KMS-11 (cell line): ENCODE measurements at regions not wholly inside any gene's neighbourhood (a gene's known extent, or its start where the extent isn't known, plus 50 kb on each side); places are given as distances from the start of the nearest gene placed in this dataset.

Experiments used
- H2AFZ ChIP-seq: fragments of 200-600 bp; sonication (generic); 2 replicates; pipeline ENCODE4 v1.6.1; 2016; ENCODE audit warnings: antibody characterized with exemption, mixed run types, low read depth
- H3K27ac ChIP-seq: fragments of 200-600 bp; sonication (generic); 2 replicates; pipeline ENCODE4 v1.6.1; 2016; ENCODE audit warnings: mild to moderate bottlenecking, mixed run types
- H3K27me3 ChIP-seq: fragments of 200-600 bp; sonication (generic); 2 replicates; pipeline ENCODE4 v1.6.1; 2017; ENCODE audit warnings: mild to moderate bottlenecking, low read depth, mixed run types, moderate library complexity; ENCODE audit not compliant: insufficient read depth
- H3K36me3 ChIP-seq: fragments of 200-600 bp; sonication (generic); 2 replicates; pipeline ENCODE4 v1.6.1; 2017; ENCODE audit warnings: mild to moderate bottlenecking, mixed run types; ENCODE audit not compliant: insufficient read depth
- H3K4me1 ChIP-seq: fragments of 200-600 bp; sonication (generic); 2 replicates; pipeline ENCODE4 v1.6.1; 2016; ENCODE audit warnings: mild to moderate bottlenecking, low read depth, mixed run types; ENCODE audit not compliant: poor library complexity, severe bottlenecking
- H3K4me2 ChIP-seq: fragments of 200-600 bp; sonication (generic); 2 replicates; pipeline ENCODE4 v1.7.0; 2016; ENCODE audit warnings: mild to moderate bottlenecking, mixed run types
- H3K4me3 ChIP-seq: fragments of 200-600 bp; sonication (generic); IDR thresholded peaks from 2 replicates; pipeline ENCODE4 v1.6.1; 2017; ENCODE audit warnings: low read depth, low read length, mixed read lengths; ENCODE audit not compliant: insufficient read depth
- H3K79me2 ChIP-seq: fragments of 200-600 bp; sonication (generic); 2 replicates; pipeline ENCODE4 v1.6.1; 2016; ENCODE audit warnings: low read depth, mixed run types; ENCODE audit not compliant: insufficient read depth
- H3K9ac ChIP-seq: fragments of 200-600 bp; sonication (generic); 2 replicates; pipeline ENCODE4 v1.6.1; 2016; ENCODE audit warnings: mild to moderate bottlenecking, mixed run types
- H4K20me1 ChIP-seq: fragments of 200-600 bp; sonication (generic); 2 replicates; pipeline ENCODE4 v1.6.1; 2016; ENCODE audit warnings: mild to moderate bottlenecking, mixed run types; ENCODE audit not compliant: insufficient read depth
- CTCF ChIP-seq: fragments of 200-600 bp; sonication (generic); conservative IDR thresholded peaks from 2 replicates; pipeline ENCODE4 v1.6.1; 2017; ENCODE audit warnings: low read depth, mild to moderate bottlenecking, antibody characterized with exemption, low read length, moderate library complexity, mixed read lengths

GRCh38 chr10:105989995-105990394, 1174.5 kb downstream of the SORCS1 start:
- Histone ChIP-seq H3K9ac (no peak overlapping the region), H4K20me1 (no peaks in the 10 kb centered on the region), H3K4me2 (no peak overlapping the region), H3K27ac (no peak overlapping the region), H3K4me3 (no peak overlapping the region), H3K36me3 (no peaks in the 10 kb centered on the region), H3K79me2 (no peaks in the 10 kb centered on the region), H2AFZ (no peak overlapping the region), H3K27me3 (no peaks in the 10 kb centered on the region), H3K4me1 (no peaks in the 10 kb centered on the region)
- no peak for TF ChIP-seq CTCF

GRCh38 chr10:105988848-105989247, 1175.7 kb downstream of the SORCS1 start:
- no peaks in the 10 kb centered on the region for H3K27me3 ChIP-seq
- H3K9ac ChIP-seq, result no peak overlapping the region
- no peaks in the 10 kb centered on the region for H3K4me1 ChIP-seq
- no peaks in the 10 kb centered on the region for H4K20me1 ChIP-seq
- H3K27ac ChIP-seq, result no peak overlapping the region
- no peak overlapping the region for H3K4me2 ChIP-seq
- H3K36me3 ChIP-seq, result no peaks in the 10 kb centered on the region
- H2AFZ ChIP-seq, result no peak overlapping the region
- no peaks in the 10 kb centered on the region for H3K79me2 ChIP-seq
- H3K4me3 ChIP-seq, result no peak overlapping the region
- TF ChIP-seq CTCF, result no peak

GRCh38 chr10:105986912-105987635, 1177.4 kb downstream of the SORCS1 start:
- Histone ChIP-seq H2AFZ (no peak overlapping the region), H3K4me2 (no peak overlapping the region), H3K36me3 (no peaks in the 10 kb centered on the region), H3K79me2 (no peaks in the 10 kb centered on the region), H3K27me3 (no peaks in the 10 kb centered on the region), H4K20me1 (no peaks in the 10 kb centered on the region), H3K4me1 (no peaks in the 10 kb centered on the region), H3K9ac (no peak overlapping the region), H3K27ac (no peak overlapping the region), H3K4me3 (no peak overlapping the region)
- no peak for TF ChIP-seq CTCF

- Histone ChIP-seq H3K27ac (no peak overlapping the region), H2AFZ (no peak overlapping the region), H4K20me1 (no peaks in the 10 kb centered on the region), H3K79me2 (no peaks in the 10 kb centered on the region), H3K36me3 (no peaks in the 10 kb centered on the region), H3K9ac (no peak overlapping the region), H3K27me3 (no peaks in the 10 kb centered on the region), H3K4me1 (no peaks in the 10 kb centered on the region), H3K4me2 (no peak overlapping the region), H3K4me3 (no peak overlapping the region)
- no peak for TF ChIP-seq CTCF
These were observed 1178.0 kb downstream of the SORCS1 start for GRCh38 chr10:105986486-105986885.
